Keratinocyte (primary cell): ENCODE measurements at regions not wholly inside any gene's neighbourhood (a gene's known extent, or its start where the extent isn't known, plus 50 kb on each side); places are given as distances from the start of the nearest gene placed in this dataset.

Source experiments
- DNase-seq: peaks from one replicate; pipeline ENCODE4 v3.0.0-alpha.2; 2011; ENCODE audit warnings: low read depth, missing footprints, low spot score
- FAIRE-seq: peaks from 2 replicates; lab custom pipeline; 2011; peaks lifted over from hg19 to GRCh38; lab: Jason Lieb, UNC
- H2AFZ ChIP-seq: 2 replicates; pipeline ENCODE4 v1.6.0; 2012; ENCODE audit warnings: low read length, control low read depth, inconsistent platforms; ENCODE audit not compliant: control insufficient read depth
- H3K27ac ChIP-seq: 2 replicates; pipeline ENCODE4 v1.5.1; 2011; ENCODE audit warnings: low read length; ENCODE audit not compliant: control insufficient read depth, insufficient read depth
- H3K27me3 ChIP-seq: 3 replicates; pipeline ENCODE4 v1.6.0; 2011; ENCODE audit warnings: low read length; ENCODE audit not compliant: control insufficient read depth, insufficient read depth; ENCODE audit errors: extremely low read depth
- H3K36me3 ChIP-seq, 2 experiments: 2 replicates in 1 of 2; 3 replicates in 1 of 2; pipeline ENCODE4 v1.5.1; 2011; ENCODE audit warnings: low read length in 2 of 2, mild to moderate bottlenecking in 1 of 2; ENCODE audit not compliant: control insufficient read depth in 2 of 2, insufficient read depth in 2 of 2; ENCODE audit errors: extremely low read depth in 1 of 2
- H3K4me1 ChIP-seq: 3 replicates; pipeline ENCODE4 v1.5.1; 2011; ENCODE audit warnings: low read length; ENCODE audit not compliant: control insufficient read depth, insufficient read depth; ENCODE audit errors: extremely low read depth
- H3K4me2 ChIP-seq: 3 replicates; pipeline ENCODE4 v1.6.0; 2011; ENCODE audit warnings: low read depth, low read length; ENCODE audit not compliant: control insufficient read depth, insufficient read depth; ENCODE audit errors: extremely low read depth
- H3K4me3 ChIP-seq, 3 experiments: fragments of 200-600 bp in 1 of 3; sonication (generic) in 1 of 3; 2 replicates in 2 of 3; 3 replicates in 1 of 3; pipeline ENCODE4 v1.5.1; 2011 to 2016; ENCODE audit warnings: low read length in 3 of 3, mild to moderate bottlenecking in 3 of 3, control low read depth in 2 of 3, inconsistent platforms in 1 of 3, low read depth in 1 of 3, mixed read lengths in 1 of 3, mixed run types in 1 of 3, moderate library complexity in 1 of 3; ENCODE audit not compliant: control insufficient read depth in 2 of 3, insufficient read depth in 2 of 3; ENCODE audit errors: extremely low read depth in 1 of 3
- H3K79me2 ChIP-seq: 2 replicates; pipeline ENCODE4 v1.6.0; 2012; ENCODE audit warnings: low read length; ENCODE audit not compliant: control insufficient read depth, insufficient read depth
- H3K9ac ChIP-seq: 3 replicates; pipeline ENCODE4 v1.6.0; 2011; ENCODE audit warnings: low read length; ENCODE audit not compliant: control insufficient read depth, insufficient read depth; ENCODE audit errors: extremely low read depth
- H3K9me1 ChIP-seq: 3 replicates; pipeline ENCODE4 v1.6.0; 2011; ENCODE audit warnings: low read length; ENCODE audit not compliant: control insufficient read depth, insufficient read depth; ENCODE audit errors: extremely low read depth
- H3K9me3 ChIP-seq: 2 replicates; pipeline ENCODE4 v1.5.1; 2012; ENCODE audit warnings: low read depth, low read length; ENCODE audit not compliant: control insufficient read depth
- H4K20me1 ChIP-seq: 3 replicates; pipeline ENCODE4 v1.6.0; 2011; ENCODE audit warnings: low read length; ENCODE audit not compliant: control insufficient read depth, insufficient read depth; ENCODE audit errors: extremely low read depth
- EZH2 ChIP-seq: IDR thresholded peaks from one replicate; pipeline ENCODE4 v1.6.1; 2012; ENCODE audit warnings: inconsistent platforms, mild to moderate bottlenecking, low read length, moderate library complexity
- dilution Hi-C: fragments of 300-500 bp; cut with MboI; formaldehyde crosslinking; loops from one replicate; pipeline ENCODE4 v1.7.0; 2020; ENCODE audit warnings: low sequenced_read_pairs; ENCODE audit not compliant: extremely low pct_ligation_motif_present
- TF ChIP-seq, protein P1 (sequence below), 3 experiments: IDR thresholded peaks in 1 of 3; conservative IDR thresholded peaks in 1 of 3; optimal IDR thresholded peaks in 1 of 3; 2 replicates in 2 of 3; 3 replicates in 1 of 3; pipeline versions ENCODE3 to v1.5.1; 2011; ENCODE audit warnings: low read length in 3 of 3, mild to moderate bottlenecking in 3 of 3, moderate library complexity in 2 of 3, control low read depth in 1 of 3, inconsistent platforms in 1 of 3; ENCODE audit not compliant: insufficient read depth in 2 of 3; ENCODE audit errors: extremely low read depth in 1 of 3

GRCh38 chr7:124515106-124515830 lies 250.3 kb downstream of the GPR37 start:
- Histone ChIP-seq H4K20me1 (no peaks in the 10 kb centered on the region), H3K27me3 (no peaks in the 10 kb centered on the region), H3K27ac (no peak overlapping the region), H3K36me3 (no peaks in the 10 kb centered on the region), H3K4me3 (no peak overlapping the region), H3K9me1 (no peaks in the 10 kb centered on the region), H3K9ac (no peak overlapping the region), H3K9me3 (no peaks in the 10 kb centered on the region), H2AFZ (no peak overlapping the region), H3K4me1 (no peaks in the 10 kb centered on the region), H3K79me2 (no peaks in the 10 kb centered on the region), H3K4me2 (no peak overlapping the region)
- DNase-seq (no peak), FAIRE-seq (no peak)
- dilution Hi-C loops: no loop called here
- no peak for TF ChIP-seq EZH2
- TF ChIP-seq, protein P1, sequence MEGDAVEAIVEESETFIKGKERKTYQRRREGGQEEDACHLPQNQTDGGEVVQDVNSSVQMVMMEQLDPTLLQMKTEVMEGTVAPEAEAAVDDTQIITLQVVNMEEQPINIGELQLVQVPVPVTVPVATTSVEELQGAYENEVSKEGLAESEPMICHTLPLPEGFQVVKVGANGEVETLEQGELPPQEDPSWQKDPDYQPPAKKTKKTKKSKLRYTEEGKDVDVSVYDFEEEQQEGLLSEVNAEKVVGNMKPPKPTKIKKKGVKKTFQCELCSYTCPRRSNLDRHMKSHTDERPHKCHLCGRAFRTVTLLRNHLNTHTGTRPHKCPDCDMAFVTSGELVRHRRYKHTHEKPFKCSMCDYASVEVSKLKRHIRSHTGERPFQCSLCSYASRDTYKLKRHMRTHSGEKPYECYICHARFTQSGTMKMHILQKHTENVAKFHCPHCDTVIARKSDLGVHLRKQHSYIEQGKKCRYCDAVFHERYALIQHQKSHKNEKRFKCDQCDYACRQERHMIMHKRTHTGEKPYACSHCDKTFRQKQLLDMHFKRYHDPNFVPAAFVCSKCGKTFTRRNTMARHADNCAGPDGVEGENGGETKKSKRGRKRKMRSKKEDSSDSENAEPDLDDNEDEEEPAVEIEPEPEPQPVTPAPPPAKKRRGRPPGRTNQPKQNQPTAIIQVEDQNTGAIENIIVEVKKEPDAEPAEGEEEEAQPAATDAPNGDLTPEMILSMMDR (optimal IDR thresholded peaks at IDR 0.05 in 1 of 3, IDR thresholded peaks at IDR 0.05 in 1 of 3, conservative IDR thresholded peaks at IDR 0.05 in 1 of 3; ENCODE audit: extremely low read depth in 1 of 3, insufficient read depth in 2 of 3, low read length in 3 of 3): no peak

GRCh38 chr7:124514471-124514870 lies 251.1 kb downstream of the GPR37 start:
- no peak overlapping the region for H3K4me2 ChIP-seq
- H3K79me2 ChIP-seq: no peaks in the 10 kb centered on the region
- no peaks in the 10 kb centered on the region for H3K36me3 ChIP-seq
- no peak overlapping the region for H3K4me3 ChIP-seq
- H2AFZ ChIP-seq: no peak overlapping the region
- H3K9me3 ChIP-seq: no peaks in the 10 kb centered on the region
- dilution Hi-C loops: no loop called here
- H3K4me1 ChIP-seq: no peaks in the 10 kb centered on the region
- H3K27me3 ChIP-seq: no peaks in the 10 kb centered on the region
- H3K27ac ChIP-seq: no peak overlapping the region
- no peaks in the 10 kb centered on the region for H4K20me1 ChIP-seq
- TF ChIP-seq, protein P1 (optimal IDR thresholded peaks at IDR 0.05 in 1 of 3, IDR thresholded peaks at IDR 0.05 in 1 of 3, conservative IDR thresholded peaks at IDR 0.05 in 1 of 3; ENCODE audit: extremely low read depth in 1 of 3, insufficient read depth in 2 of 3, low read length in 3 of 3): no peak
- TF ChIP-seq EZH2: no peak
- H3K9ac ChIP-seq: no peak overlapping the region
- no peaks in the 10 kb centered on the region for H3K9me1 ChIP-seq
- FAIRE-seq: no peak
- DNase-seq: no peak
